ENCODE measurements at regions not wholly inside any gene's neighbourhood (a gene's known extent, or its start where the extent isn't known, plus 50 kb on each side); places are given as distances from the start of the nearest gene placed in this dataset.

DNA sequence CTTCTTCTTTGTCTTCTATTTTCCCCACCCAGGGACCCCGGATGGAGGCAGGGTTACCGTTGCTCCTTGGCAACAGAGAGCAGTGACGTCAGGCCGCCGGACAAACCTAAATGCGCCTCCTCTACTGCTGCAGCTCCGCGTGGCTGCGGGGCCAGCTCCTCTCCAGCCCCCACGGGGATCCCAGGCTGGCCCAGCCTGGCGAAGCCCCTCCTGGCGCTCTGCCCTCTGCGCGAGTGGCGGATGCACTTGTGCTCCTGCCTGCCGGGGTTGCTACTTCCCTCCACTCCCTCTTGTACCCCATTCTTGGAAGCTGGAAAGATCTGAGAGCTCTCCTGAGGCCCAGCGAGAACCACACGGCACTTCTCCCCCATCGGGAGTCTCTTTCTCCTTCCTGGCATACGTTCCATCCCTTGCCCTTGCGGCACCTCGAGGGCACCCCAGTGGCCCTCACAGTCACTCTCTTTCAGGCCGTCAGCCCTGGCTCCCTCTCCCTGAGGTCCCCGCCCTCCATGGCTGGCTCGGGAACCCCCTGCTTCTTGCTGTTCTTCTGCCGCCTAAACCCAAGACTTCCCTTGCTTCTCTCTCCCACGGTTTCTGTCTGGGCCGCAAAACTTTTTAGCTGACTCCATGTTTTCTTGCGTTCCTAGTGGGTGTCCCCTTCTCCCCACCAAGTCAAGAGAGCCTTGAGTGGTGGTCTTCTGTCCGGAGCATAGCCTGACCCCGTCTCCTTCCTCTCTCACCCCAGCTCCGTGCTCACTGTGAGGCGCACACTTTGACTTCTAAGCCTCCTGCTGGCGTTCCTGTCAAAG is 121.7 kb downstream of the PAPOLA start:
- TF ChIP-seq, protein P1, sequence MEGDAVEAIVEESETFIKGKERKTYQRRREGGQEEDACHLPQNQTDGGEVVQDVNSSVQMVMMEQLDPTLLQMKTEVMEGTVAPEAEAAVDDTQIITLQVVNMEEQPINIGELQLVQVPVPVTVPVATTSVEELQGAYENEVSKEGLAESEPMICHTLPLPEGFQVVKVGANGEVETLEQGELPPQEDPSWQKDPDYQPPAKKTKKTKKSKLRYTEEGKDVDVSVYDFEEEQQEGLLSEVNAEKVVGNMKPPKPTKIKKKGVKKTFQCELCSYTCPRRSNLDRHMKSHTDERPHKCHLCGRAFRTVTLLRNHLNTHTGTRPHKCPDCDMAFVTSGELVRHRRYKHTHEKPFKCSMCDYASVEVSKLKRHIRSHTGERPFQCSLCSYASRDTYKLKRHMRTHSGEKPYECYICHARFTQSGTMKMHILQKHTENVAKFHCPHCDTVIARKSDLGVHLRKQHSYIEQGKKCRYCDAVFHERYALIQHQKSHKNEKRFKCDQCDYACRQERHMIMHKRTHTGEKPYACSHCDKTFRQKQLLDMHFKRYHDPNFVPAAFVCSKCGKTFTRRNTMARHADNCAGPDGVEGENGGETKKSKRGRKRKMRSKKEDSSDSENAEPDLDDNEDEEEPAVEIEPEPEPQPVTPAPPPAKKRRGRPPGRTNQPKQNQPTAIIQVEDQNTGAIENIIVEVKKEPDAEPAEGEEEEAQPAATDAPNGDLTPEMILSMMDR (IDR thresholded peaks at IDR 0.05) = no peak
- no peak for TF ChIP-seq POLR2A (IDR thresholded peaks at IDR 0.05)
- TF ChIP-seq EP300 (IDR thresholded peaks at IDR 0.05) = no peak
